ENCODE measurements at regions not wholly inside any gene's neighbourhood (a gene's known extent, or its start where the extent isn't known, plus 50 kb on each side); places are given as distances from the start of the nearest gene placed in this dataset.

DNA sequence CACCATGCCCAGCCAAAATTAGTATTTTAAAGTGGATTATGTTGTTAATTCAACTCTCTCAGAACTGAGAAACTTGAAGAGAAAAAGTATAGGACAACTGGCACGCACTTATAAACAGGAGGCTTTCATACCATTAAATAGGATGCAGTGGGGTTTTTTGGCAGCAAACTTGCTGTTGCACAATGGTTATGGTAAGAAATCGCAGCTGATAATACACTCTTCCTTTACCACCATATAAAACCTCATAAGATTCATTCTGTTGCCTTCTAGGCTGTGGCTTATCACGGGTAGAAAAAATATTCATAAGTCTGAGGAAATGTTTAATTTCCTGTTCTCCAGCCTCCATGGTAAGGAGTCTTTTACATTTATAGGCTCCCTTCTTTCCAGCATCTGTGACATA, 95.3 kb downstream of the TMCO5A start:
- no peaks in the 10 kb centered on the region for H3K36me3 Mint-ChIP-seq
- no peaks in the 10 kb centered on the region for H3K4me1 Mint-ChIP-seq
- H3K9me3 Mint-ChIP-seq: peaks cover 15% of the 10 kb centered on the region
- no peak overlapping the region for H3K4me3 Mint-ChIP-seq
- TF ChIP-seq, protein P1, sequence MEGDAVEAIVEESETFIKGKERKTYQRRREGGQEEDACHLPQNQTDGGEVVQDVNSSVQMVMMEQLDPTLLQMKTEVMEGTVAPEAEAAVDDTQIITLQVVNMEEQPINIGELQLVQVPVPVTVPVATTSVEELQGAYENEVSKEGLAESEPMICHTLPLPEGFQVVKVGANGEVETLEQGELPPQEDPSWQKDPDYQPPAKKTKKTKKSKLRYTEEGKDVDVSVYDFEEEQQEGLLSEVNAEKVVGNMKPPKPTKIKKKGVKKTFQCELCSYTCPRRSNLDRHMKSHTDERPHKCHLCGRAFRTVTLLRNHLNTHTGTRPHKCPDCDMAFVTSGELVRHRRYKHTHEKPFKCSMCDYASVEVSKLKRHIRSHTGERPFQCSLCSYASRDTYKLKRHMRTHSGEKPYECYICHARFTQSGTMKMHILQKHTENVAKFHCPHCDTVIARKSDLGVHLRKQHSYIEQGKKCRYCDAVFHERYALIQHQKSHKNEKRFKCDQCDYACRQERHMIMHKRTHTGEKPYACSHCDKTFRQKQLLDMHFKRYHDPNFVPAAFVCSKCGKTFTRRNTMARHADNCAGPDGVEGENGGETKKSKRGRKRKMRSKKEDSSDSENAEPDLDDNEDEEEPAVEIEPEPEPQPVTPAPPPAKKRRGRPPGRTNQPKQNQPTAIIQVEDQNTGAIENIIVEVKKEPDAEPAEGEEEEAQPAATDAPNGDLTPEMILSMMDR (IDR thresholded peaks at IDR 0.05; ENCODE audit: unreplicated experiment): no peak
- no peaks in the 10 kb centered on the region for H3K27me3 Mint-ChIP-seq (ENCODE audit: low read depth)
- H3K27ac Mint-ChIP-seq: no peak overlapping the region
- no peak for DNase-seq (ENCODE audit: low spot score in 2 of 2, unreplicated experiment in 2 of 2)

- Mint-ChIP-seq H3K9me3 (peaks cover 15% of the 10 kb centered on the region), H3K27me3 (ENCODE audit: low read depth) (no peaks in the 10 kb centered on the region), H3K4me3 (no peak overlapping the region), H3K4me1 (no peaks in the 10 kb centered on the region), H3K27ac (no peak overlapping the region), H3K36me3 (no peaks in the 10 kb centered on the region)
- TF ChIP-seq, protein P1 (IDR thresholded peaks at IDR 0.05; ENCODE audit: unreplicated experiment): no peak
- DNase-seq (ENCODE audit: low spot score in 2 of 2, unreplicated experiment in 2 of 2): no peak
These were observed 96.2 kb downstream of the TMCO5A start for GRCh38 chr15:38030609-38031008.

GRCh38 chr15:38035701-38036100, 101.3 kb downstream of the TMCO5A start:
- TF ChIP-seq, protein P1 (IDR thresholded peaks at IDR 0.05; ENCODE audit: unreplicated experiment): no peak
- Mint-ChIP-seq H3K36me3 (no peaks in the 10 kb centered on the region), H3K27me3 (ENCODE audit: low read depth) (peaks cover 4% of the 10 kb centered on the region), H3K4me3 (no peak overlapping the region), H3K4me1 (no peaks in the 10 kb centered on the region), H3K27ac (no peak overlapping the region), H3K9me3 (no peaks in the 10 kb centered on the region)
- no peak for DNase-seq (ENCODE audit: low spot score in 2 of 2, unreplicated experiment in 2 of 2)

- Mint-ChIP-seq H3K4me1 (peaks cover 4% of the 10 kb centered on the region), H3K27me3 (ENCODE audit: low read depth) (peaks cover 4% of the 10 kb centered on the region), H3K9me3 (no peaks in the 10 kb centered on the region), H3K4me3 (no peak overlapping the region), H3K27ac (no peak overlapping the region), H3K36me3 (no peaks in the 10 kb centered on the region)
- TF ChIP-seq, protein P1 (IDR thresholded peaks at IDR 0.05; ENCODE audit: unreplicated experiment): no peak
- DNase-seq (ENCODE audit: low spot score in 2 of 2, unreplicated experiment in 2 of 2): no peak
These were observed 102.4 kb downstream of the TMCO5A start for GRCh38 chr15:38036790-38037338.

- no peak for DNase-seq (ENCODE audit: low spot score in 2 of 2, unreplicated experiment in 2 of 2)
- Mint-ChIP-seq H3K4me3 (no peak overlapping the region), H3K9me3 (no peaks in the 10 kb centered on the region), H3K27ac (no peak overlapping the region), H3K36me3 (no peaks in the 10 kb centered on the region), H3K27me3 (ENCODE audit: low read depth) (peaks cover 4% of the 10 kb centered on the region), H3K4me1 (peaks cover 15% of the 10 kb centered on the region)
- TF ChIP-seq, protein P1 (IDR thresholded peaks at IDR 0.05; ENCODE audit: unreplicated experiment): no peak
These were observed 104.4 kb downstream of the TMCO5A start for GRCh38 chr15:38038659-38039442.

Measured in mesothelial cell of epicardium (in vitro differentiated cells).